Mesothelial cell of epicardium (in vitro differentiated cells): ENCODE measurements at regions not wholly inside any gene's neighbourhood (a gene's known extent, or its start where the extent isn't known, plus 50 kb on each side); places are given as distances from the start of the nearest gene placed in this dataset.
A peak's percentile ranks its signal among the peaks of the same experiment; 100 is the strongest.

Source experiments
- DNase-seq, 2 experiments: peaks; one replicate each; pipeline ENCODE4 v3.0.0; 2021; ENCODE audit warnings: low spot score in 2 of 2; ENCODE audit not compliant: unreplicated experiment in 2 of 2
- H3K27ac Mint-ChIP-seq: 2 replicates; pipeline ENCODE4 v1.8.0; 2021; ENCODE audit warnings: mixed read lengths
- H3K27me3 Mint-ChIP-seq: 2 replicates; pipeline ENCODE4 v1.8.0; 2021; ENCODE audit warnings: low read depth, mixed read lengths
- H3K36me3 Mint-ChIP-seq: 2 replicates; pipeline ENCODE4 v1.8.0; 2021; ENCODE audit warnings: mixed read lengths
- H3K4me1 Mint-ChIP-seq: 2 replicates; pipeline ENCODE4 v1.8.0; 2021; ENCODE audit warnings: mixed read lengths
- H3K4me3 Mint-ChIP-seq: 2 replicates; pipeline ENCODE4 v1.8.0; 2021; ENCODE audit warnings: mild to moderate bottlenecking, moderate library complexity, mixed read lengths
- H3K9me3 Mint-ChIP-seq: 2 replicates; pipeline ENCODE4 v1.8.0; 2021; ENCODE audit warnings: mixed read lengths
- CTCF ChIP-seq: fragments of 200-600 bp; sonication (generic); IDR thresholded peaks from one replicate; pipeline ENCODE4 v1.5.0; 2021; ENCODE audit warnings: antibody characterized with exemption; ENCODE audit not compliant: unreplicated experiment

GRCh38 chr12:59158681-59159080 lies 238.4 kb upstream of the LRIG3 start:
- Mint-ChIP-seq H3K27ac (no peak overlapping the region), H3K27me3 (no peaks in the 10 kb centered on the region), H3K36me3 (no peaks in the 10 kb centered on the region), H3K4me3 (no peak overlapping the region), H3K4me1 (peaks cover 5% of the 10 kb centered on the region), H3K9me3 (peaks cover 5% of the 10 kb centered on the region)
- no peak for DNase-seq
- TF ChIP-seq CTCF: no peak

- Mint-ChIP-seq H3K4me1 (peaks cover 1% of the 10 kb centered on the region), H3K4me3 (no peak overlapping the region), H3K9me3 (peaks cover 5% of the 10 kb centered on the region), H3K27ac (no peak overlapping the region), H3K36me3 (no peaks in the 10 kb centered on the region), H3K27me3 (no peaks in the 10 kb centered on the region)
- no peak for DNase-seq
- no peak for TF ChIP-seq CTCF
Measured at GRCh38 chr12:59158066-59158465, 237.8 kb upstream of the LRIG3 start.

DNA sequence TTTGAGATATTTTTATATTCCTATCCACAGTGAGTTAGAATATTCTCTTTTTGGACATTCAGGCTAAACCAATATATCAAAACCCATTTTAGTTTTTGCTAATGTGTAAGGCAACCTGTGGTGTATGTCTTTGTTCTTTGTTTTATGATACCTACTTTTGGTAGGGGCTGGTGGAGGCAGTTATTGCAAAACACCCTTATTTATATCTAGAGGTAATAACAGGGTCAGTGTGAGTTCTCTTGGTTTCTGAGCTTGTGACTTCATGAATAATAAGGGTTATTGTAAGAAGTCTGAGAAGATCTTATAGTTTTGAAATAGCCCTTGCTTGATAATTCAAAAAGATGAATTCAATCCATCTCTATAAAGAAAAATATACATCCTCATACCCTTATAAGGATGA lies 235.1 kb upstream of the LRIG3 start:
- no peak for TF ChIP-seq CTCF
- Mint-ChIP-seq H3K9me3 (peaks cover 5% of the 10 kb centered on the region), H3K27me3 (no peaks in the 10 kb centered on the region), H3K4me1 (no peaks in the 10 kb centered on the region), H3K27ac (no peak overlapping the region), H3K4me3 (no peak overlapping the region), H3K36me3 (no peaks in the 10 kb centered on the region)
- no peak for DNase-seq

DNA sequence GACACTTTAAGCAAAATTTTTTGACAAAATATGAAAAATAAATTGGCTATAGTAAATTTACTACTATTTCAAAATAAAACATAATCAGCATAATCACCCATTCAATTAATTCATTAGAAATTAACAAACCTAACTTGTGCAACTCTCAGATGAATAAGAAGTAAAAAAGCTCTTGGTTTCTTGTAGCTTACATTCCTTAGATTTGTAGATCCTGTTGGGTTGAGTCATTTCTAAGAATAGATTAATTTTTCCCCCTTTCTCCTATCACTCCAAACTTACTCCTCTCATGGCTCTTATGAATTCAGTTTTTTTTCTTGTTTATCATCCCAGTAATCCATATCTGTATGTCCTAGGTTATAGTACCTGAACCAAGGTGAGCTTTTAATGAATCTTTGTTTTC lies 230.9 kb upstream of the LRIG3 start:
- Mint-ChIP-seq H3K36me3 (no peaks in the 10 kb centered on the region), H3K4me1 (no peaks in the 10 kb centered on the region), H3K27me3 (no peaks in the 10 kb centered on the region), H3K9me3 (peaks cover 5% of the 10 kb centered on the region), H3K27ac (no peak overlapping the region), H3K4me3 (no peak overlapping the region)
- no peak for TF ChIP-seq CTCF
- no peak for DNase-seq

- TF ChIP-seq CTCF: peak; percentile 84
- Mint-ChIP-seq H3K9me3 (no peaks in the 10 kb centered on the region), H3K4me1 (no peaks in the 10 kb centered on the region), H3K27ac (no peak overlapping the region), H3K27me3 (no peaks in the 10 kb centered on the region), H3K4me3 (no peak overlapping the region), H3K36me3 (no peaks in the 10 kb centered on the region)
- no peak for DNase-seq
Measured at GRCh38 chr12:59149995-59150642, 229.8 kb upstream of the LRIG3 start.

DNA sequence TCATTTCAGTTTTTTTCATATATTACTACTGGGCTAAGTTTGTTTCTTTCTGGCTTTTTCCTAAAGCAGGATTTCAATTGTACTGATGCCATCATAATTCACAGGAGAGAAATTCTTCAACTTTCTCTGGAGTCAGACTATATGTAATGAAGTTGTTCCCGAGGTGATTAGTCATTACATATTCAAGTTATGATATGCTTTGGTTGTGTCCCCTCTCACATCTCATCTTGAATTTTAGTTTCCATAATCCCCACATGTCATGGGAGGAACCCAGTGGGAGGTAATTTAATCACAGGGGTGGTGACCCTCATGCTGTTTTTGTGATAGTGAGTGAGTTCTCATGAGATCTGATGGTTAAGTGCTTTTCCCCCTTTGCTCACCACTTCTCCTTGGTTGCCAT lies 227.5 kb upstream of the LRIG3 start:
- no peak for DNase-seq
- no peak for TF ChIP-seq CTCF
- H3K27ac Mint-ChIP-seq: no peak overlapping the region
- no peaks in the 10 kb centered on the region for H3K9me3 Mint-ChIP-seq
- H3K4me1 Mint-ChIP-seq: no peaks in the 10 kb centered on the region
- no peak overlapping the region for H3K4me3 Mint-ChIP-seq
- H3K27me3 Mint-ChIP-seq: no peaks in the 10 kb centered on the region
- H3K36me3 Mint-ChIP-seq: no peaks in the 10 kb centered on the region
